Colonic mucosa (tissue), 4 donors: ENCODE measurements at regions not wholly inside any gene's neighbourhood (a gene's known extent, or its start where the extent isn't known, plus 50 kb on each side); places are given as distances from the start of the nearest gene placed in this dataset.
A peak's percentile ranks its signal among the peaks of the same experiment; 100 is the strongest.

Experiments
- DNase-seq: peaks from one replicate; pipeline ENCODE4 v3.0.0-alpha.2; 2020
- H3K27ac ChIP-seq: fragments of 200-600 bp; one replicate; pipeline ENCODE4 v1.8.0; 2021
- H3K27me3 ChIP-seq: fragments of 200-600 bp; one replicate; pipeline ENCODE4 v1.8.0; 2021
- H3K36me3 ChIP-seq: fragments of 200-600 bp; one replicate; pipeline ENCODE4 v1.8.0; 2021
- H3K4me1 ChIP-seq: fragments of 200-600 bp; one replicate; pipeline ENCODE4 v1.8.0; 2021; ENCODE audit warnings: mild to moderate bottlenecking
- H3K4me3 ChIP-seq: fragments of 200-600 bp; one replicate; pipeline ENCODE4 v1.8.0; 2021
- H3K9ac ChIP-seq, 2 donors: one replicate each; pipeline ENCODE4 v1.7.0; 2013; ENCODE audit warnings: control low read depth in 2 of 2, low read depth in 2 of 2, low read length in 2 of 2
- H3K9me3 ChIP-seq: fragments of 200-600 bp; one replicate; pipeline ENCODE4 v1.8.0; 2021
- CTCF ChIP-seq: fragments of 200-600 bp; IDR thresholded peaks from one replicate; pipeline ENCODE4 v1.8.0; 2022; ENCODE audit warnings: antibody characterized with exemption, mild to moderate bottlenecking
- intact Hi-C: fragments of 100-400 bp; cut with DNase I; formaldehyde crosslinking; loops from one replicate; pipeline ENCODE4 v1.14.1; 2022
- donor health status: healthy.
- donor health status: DM: no; HTN: no; CAD: no.
- donor health status: DM: no; HTN: no; CAD: no.

GRCh38 chr6:10330515-10330914 lies 84.4 kb downstream of the TFAP2A start:
- Histone ChIP-seq H3K9me3 (no peaks in the 10 kb centered on the region), H3K4me1 (no peaks in the 10 kb centered on the region), H3K9ac (no peak overlapping the region), H3K27me3 (no peaks in the 10 kb centered on the region), H3K27ac (no peak overlapping the region), H3K36me3 (no peaks in the 10 kb centered on the region), H3K4me3 (no peak overlapping the region)
- intact Hi-C loops = no loop called here
- TF ChIP-seq CTCF = no peak
- no peak for DNase-seq

GRCh38 chr6:10323018-10323417 lies 91.9 kb downstream of the TFAP2A start:
- Histone ChIP-seq H3K27me3 (no peaks in the 10 kb centered on the region), H3K27ac (no peak overlapping the region), H3K4me3 (no peak overlapping the region), H3K9me3 (no peaks in the 10 kb centered on the region), H3K36me3 (no peaks in the 10 kb centered on the region), H3K4me1 (no peaks in the 10 kb centered on the region), H3K9ac (no peak overlapping the region)
- intact Hi-C loops = no loop called here
- DNase-seq = no peak
- no peak for TF ChIP-seq CTCF

GRCh38 chr6:10320291-10320690 lies 94.6 kb downstream of the TFAP2A start:
- intact Hi-C loops = no loop called here

GRCh38 chr6:10316373-10316721 lies 98.5 kb downstream of the TFAP2A start:
- intact Hi-C loops = no loop called here
- Histone ChIP-seq H3K27me3 (no peaks in the 10 kb centered on the region), H3K36me3 (no peaks in the 10 kb centered on the region), H3K9ac (no peak overlapping the region), H3K27ac (no peak overlapping the region), H3K4me1 (no peaks in the 10 kb centered on the region), H3K9me3 (no peaks in the 10 kb centered on the region), H3K4me3 (no peak overlapping the region)
- peak; percentile 17 for DNase-seq
- no peak for TF ChIP-seq CTCF

More at GRCh38 chr6:10320291-10320690, 94.6 kb downstream of the TFAP2A start:
- H3K4me1 ChIP-seq = no peaks in the 10 kb centered on the region
- H3K4me3 ChIP-seq = no peak overlapping the region
- H3K27ac ChIP-seq = no peak overlapping the region
- H3K9me3 ChIP-seq = no peaks in the 10 kb centered on the region
- DNase-seq = no peak
- no peak for TF ChIP-seq CTCF
- H3K36me3 ChIP-seq = no peaks in the 10 kb centered on the region
- no peak overlapping the region for H3K9ac ChIP-seq
- H3K27me3 ChIP-seq = no peaks in the 10 kb centered on the region

GRCh38 chr6:10315658-10316372 lies 99.1 kb downstream of the TFAP2A start:
- Histone ChIP-seq H3K36me3 (no peaks in the 10 kb centered on the region), H3K4me3 (no peak overlapping the region), H3K27ac (no peak overlapping the region), H3K4me1 (no peaks in the 10 kb centered on the region), H3K27me3 (no peaks in the 10 kb centered on the region), H3K9me3 (no peaks in the 10 kb centered on the region), H3K9ac (no peak overlapping the region)
- TF ChIP-seq CTCF = no peak
- DNase-seq = no peak
- intact Hi-C loops = no loop called here
